ENCODE measurements at regions not wholly inside any gene's neighbourhood (a gene's known extent, or its start where the extent isn't known, plus 50 kb on each side); places are given as distances from the start of the nearest gene placed in this dataset.

GRCh38 chr6:15150207-15150606, 95.7 kb upstream of the JARID2 start:
- Histone ChIP-seq H3K4me3 (ENCODE audit: low read length) (no peak overlapping the region), H3K9me2 (replicated peaks; ENCODE audit: insufficient read depth, low read length) (no peaks in the 10 kb centered on the region), H3K4me1 (ENCODE audit: low read length) (peaks cover 7% of the 10 kb centered on the region), H3K27ac (ENCODE audit: low read length) (no peak overlapping the region), H3K36me3 (replicated peaks; ENCODE audit: insufficient read depth, low read length) (no peaks in the 10 kb centered on the region), H3K9ac (ENCODE audit: low read length) (no peak overlapping the region), H3K79me2 (ENCODE audit: low read length) (no peaks in the 10 kb centered on the region), H3F3A (ENCODE audit: insufficient read depth, low read length) (no peaks in the 10 kb centered on the region), H2AFZ (ENCODE audit: low read length) (no peak overlapping the region), H3K9me3 (replicated peaks; ENCODE audit: insufficient read depth, low read length) (no peaks in the 10 kb centered on the region), H4K20me1 (ENCODE audit: insufficient read depth, low read length) (no peaks in the 10 kb centered on the region), H3K4me2 (ENCODE audit: low read depth, low read length) (no peak overlapping the region), H3K27me3 (replicated peaks; ENCODE audit: insufficient read depth, low read length) (no peaks in the 10 kb centered on the region)
- TF ChIP-seq EZH2phosphoT487 (IDR thresholded peaks at IDR 0.05; ENCODE audit: low read length): no peak
- no peak for TF ChIP-seq EZH2 (optimal IDR thresholded peaks at IDR 0.05; ENCODE audit: low read depth, low read length)
- no peak for TF ChIP-seq CTCF (IDR thresholded peaks at IDR 0.05; ENCODE audit: low read length)
- no peak for DNase-seq

GRCh38 chr6:15152700-15153099, 93.2 kb upstream of the JARID2 start:
- Histone ChIP-seq H3K79me2 (ENCODE audit: low read length) (no peaks in the 10 kb centered on the region), H4K20me1 (ENCODE audit: insufficient read depth, low read length) (no peaks in the 10 kb centered on the region), H3K9ac (ENCODE audit: low read length) (no peak overlapping the region), H3K27ac (ENCODE audit: low read length) (no peak overlapping the region), H3K4me3 (ENCODE audit: low read length) (no peak overlapping the region), H3K27me3 (replicated peaks; ENCODE audit: insufficient read depth, low read length) (no peaks in the 10 kb centered on the region), H3K9me3 (replicated peaks; ENCODE audit: insufficient read depth, low read length) (no peaks in the 10 kb centered on the region), H3K36me3 (replicated peaks; ENCODE audit: insufficient read depth, low read length) (no peaks in the 10 kb centered on the region), H3F3A (ENCODE audit: insufficient read depth, low read length) (no peaks in the 10 kb centered on the region), H3K9me2 (replicated peaks; ENCODE audit: insufficient read depth, low read length) (no peaks in the 10 kb centered on the region), H3K4me1 (ENCODE audit: low read length) (peaks cover 7% of the 10 kb centered on the region), H3K4me2 (ENCODE audit: low read depth, low read length) (no peak overlapping the region), H2AFZ (ENCODE audit: low read length) (no peak overlapping the region)
- TF ChIP-seq CTCF (IDR thresholded peaks at IDR 0.05; ENCODE audit: low read length) (no peak), EZH2phosphoT487 (IDR thresholded peaks at IDR 0.05; ENCODE audit: low read length) (no peak), EZH2 (optimal IDR thresholded peaks at IDR 0.05; ENCODE audit: low read depth, low read length) (no peak)
- no peak for DNase-seq

- H3F3A ChIP-seq (ENCODE audit: insufficient read depth, low read length): no peaks in the 10 kb centered on the region
- no peak overlapping the region for H3K9ac ChIP-seq (ENCODE audit: low read length)
- no peaks in the 10 kb centered on the region for H3K9me2 ChIP-seq (replicated peaks; ENCODE audit: insufficient read depth, low read length)
- no peaks in the 10 kb centered on the region for H3K79me2 ChIP-seq (ENCODE audit: low read length)
- H2AFZ ChIP-seq (ENCODE audit: low read length): no peak overlapping the region
- TF ChIP-seq EZH2 (optimal IDR thresholded peaks at IDR 0.05; ENCODE audit: low read depth, low read length) (no peak), EZH2phosphoT487 (IDR thresholded peaks at IDR 0.05; ENCODE audit: low read length) (no peak)
- H3K27me3 ChIP-seq (replicated peaks; ENCODE audit: insufficient read depth, low read length): no peaks in the 10 kb centered on the region
- H4K20me1 ChIP-seq (ENCODE audit: insufficient read depth, low read length): no peaks in the 10 kb centered on the region
- no peak overlapping the region for H3K4me2 ChIP-seq (ENCODE audit: low read depth, low read length)
- H3K4me3 ChIP-seq (ENCODE audit: low read length): no peak overlapping the region
- H3K4me1 ChIP-seq (ENCODE audit: low read length): peaks cover 7% of the 10 kb centered on the region
- no peaks in the 10 kb centered on the region for H3K36me3 ChIP-seq (replicated peaks; ENCODE audit: insufficient read depth, low read length)
- DNase-seq: no peak
- H3K27ac ChIP-seq (ENCODE audit: low read length): no peak overlapping the region
- H3K9me3 ChIP-seq (replicated peaks; ENCODE audit: insufficient read depth, low read length): no peaks in the 10 kb centered on the region
Measured at GRCh38 chr6:15153191-15153590, 92.7 kb upstream of the JARID2 start.

- no peak overlapping the region for H3K4me2 ChIP-seq (ENCODE audit: low read depth, low read length)
- H2AFZ ChIP-seq (ENCODE audit: low read length): no peak overlapping the region
- no peak overlapping the region for H3K9ac ChIP-seq (ENCODE audit: low read length)
- no peaks in the 10 kb centered on the region for H3K9me3 ChIP-seq (replicated peaks; ENCODE audit: insufficient read depth, low read length)
- no peak for DNase-seq
- no peaks in the 10 kb centered on the region for H3K4me1 ChIP-seq (ENCODE audit: low read length)
- no peak overlapping the region for H3K4me3 ChIP-seq (ENCODE audit: low read length)
- no peaks in the 10 kb centered on the region for H3F3A ChIP-seq (ENCODE audit: insufficient read depth, low read length)
- no peaks in the 10 kb centered on the region for H3K79me2 ChIP-seq (ENCODE audit: low read length)
- H3K27me3 ChIP-seq (replicated peaks; ENCODE audit: insufficient read depth, low read length): no peaks in the 10 kb centered on the region
- no peaks in the 10 kb centered on the region for H4K20me1 ChIP-seq (ENCODE audit: insufficient read depth, low read length)
- H3K27ac ChIP-seq (ENCODE audit: low read length): no peak overlapping the region
- TF ChIP-seq EZH2 (optimal IDR thresholded peaks at IDR 0.05; ENCODE audit: low read depth, low read length) (no peak), CTCF (IDR thresholded peaks at IDR 0.05; ENCODE audit: low read length) (no peak), EZH2phosphoT487 (IDR thresholded peaks at IDR 0.05; ENCODE audit: low read length) (no peak)
- no peaks in the 10 kb centered on the region for H3K36me3 ChIP-seq (replicated peaks; ENCODE audit: insufficient read depth, low read length)
- no peaks in the 10 kb centered on the region for H3K9me2 ChIP-seq (replicated peaks; ENCODE audit: insufficient read depth, low read length)
Measured at GRCh38 chr6:15157479-15157878, 88.4 kb upstream of the JARID2 start.

Measured in MM.1S (cell line).